Epidermal melanocyte (primary cell): ENCODE measurements at regions not wholly inside any gene's neighbourhood (a gene's known extent, or its start where the extent isn't known, plus 50 kb on each side); places are given as distances from the start of the nearest gene placed in this dataset.

Source experiments
- DNase-seq: peaks from one replicate; pipeline ENCODE4 v3.0.0; 2011; ENCODE audit warnings: low spot score; ENCODE audit not compliant: insufficient read length

DNA sequence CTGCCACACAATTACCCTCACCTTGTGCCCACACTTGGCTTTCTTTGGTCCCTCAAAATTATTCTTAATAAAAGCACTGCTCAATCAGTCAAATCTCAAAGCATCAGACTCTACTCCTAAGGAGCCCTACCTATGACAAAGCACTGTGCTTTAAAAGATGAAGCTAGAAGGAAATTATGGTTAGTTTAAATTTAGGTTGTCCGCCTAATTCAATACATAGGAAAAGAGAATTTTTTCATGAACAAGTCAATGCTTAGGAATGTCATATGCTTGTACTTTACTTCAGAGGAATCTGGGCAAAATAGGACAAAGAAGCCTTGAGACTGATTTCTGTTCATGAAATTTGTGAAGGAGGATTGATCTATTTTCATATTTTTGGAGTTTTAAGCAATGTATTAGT is 726.4 kb upstream of the CDH2 start:
- no peak for DNase-seq

GRCh38 chr18:28890791-28891190 is 713.9 kb upstream of the CDH2 start:
- no peak for DNase-seq

DNA sequence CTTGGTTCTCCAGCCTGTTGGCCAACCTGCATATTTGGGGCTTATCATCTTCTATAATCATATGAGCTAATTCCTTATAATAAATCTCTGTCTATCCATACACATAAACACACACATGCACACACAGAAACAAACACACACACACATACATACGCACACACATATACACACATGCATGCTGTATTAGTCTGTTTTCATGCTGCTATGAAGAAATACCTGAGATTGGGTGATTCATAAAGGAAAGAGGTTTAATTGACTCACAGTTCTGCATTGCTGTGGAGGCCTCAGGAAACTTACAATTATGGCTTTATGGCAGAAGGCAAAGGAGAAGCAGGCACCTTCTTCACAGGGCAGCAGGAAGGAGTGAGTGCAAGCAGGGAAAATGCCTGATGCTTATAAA is 707.4 kb upstream of the CDH2 start:
- DNase-seq, result no peak

DNA sequence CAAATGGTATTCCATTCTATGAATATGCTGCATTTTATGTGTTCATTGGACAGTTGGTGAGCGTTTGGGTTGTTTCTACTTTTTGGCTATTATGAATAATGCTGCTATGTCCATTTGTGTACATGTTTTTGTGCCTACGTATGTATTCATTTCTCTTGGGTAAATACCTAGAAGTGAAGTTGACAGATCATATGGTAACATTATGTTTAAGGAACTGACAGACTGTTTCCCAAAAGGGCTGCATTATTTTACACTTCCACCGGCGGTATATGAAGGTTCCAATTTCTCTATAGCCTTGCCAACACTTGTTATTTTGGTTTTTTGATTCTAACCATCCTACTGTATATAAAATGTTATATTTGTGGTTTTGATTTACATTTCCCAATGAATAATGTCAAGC is 703.9 kb upstream of the CDH2 start:
- DNase-seq, result no peak

GRCh38 chr18:28875059-28875458 is 698.1 kb upstream of the CDH2 start:
- no peak for DNase-seq

DNA sequence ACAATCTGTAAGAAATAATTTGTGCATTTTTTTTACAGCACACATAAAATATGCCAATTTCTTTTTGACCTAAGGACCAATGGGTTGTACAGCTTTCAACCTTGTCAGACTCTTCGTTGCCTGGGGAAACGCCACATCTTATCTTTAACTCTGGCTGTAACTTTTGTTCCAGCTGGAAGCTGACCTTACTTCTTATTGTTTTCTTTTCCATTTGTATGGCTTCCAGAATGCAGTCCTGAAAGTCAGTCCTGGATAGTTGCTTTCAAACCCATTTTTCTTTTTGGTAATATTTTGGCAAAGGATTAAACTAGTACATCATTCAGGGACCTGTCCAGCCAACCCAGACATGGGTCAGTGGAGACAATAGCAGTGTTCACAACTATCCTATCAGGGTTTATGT is 686.5 kb upstream of the CDH2 start:
- DNase-seq, result no peak

- no peak for DNase-seq
Measured at GRCh38 chr18:28858248-28858647, 681.3 kb upstream of the CDH2 start.

- no peak for DNase-seq
Measured at GRCh38 chr18:28855989-28856388, 679.1 kb upstream of the CDH2 start.

DNA sequence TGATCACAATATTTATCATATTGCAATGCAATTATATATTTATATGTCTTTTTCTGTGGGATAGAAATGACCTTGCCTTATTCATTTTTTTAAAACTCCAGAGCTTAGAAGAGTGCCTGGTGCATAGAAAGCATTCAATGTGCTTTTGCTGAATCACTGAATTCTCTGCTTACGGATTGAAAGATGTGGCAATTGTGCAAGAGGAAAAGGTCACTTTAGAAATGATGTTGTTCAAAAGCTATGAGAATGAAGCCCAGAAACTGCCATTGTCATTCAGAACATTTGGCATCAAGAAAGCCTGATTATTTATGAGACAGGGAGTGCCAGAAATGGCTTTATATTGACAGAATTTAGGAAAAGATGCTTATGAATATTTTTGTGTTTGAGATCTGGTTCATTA is 678.6 kb upstream of the CDH2 start:
- no peak for DNase-seq

DNA sequence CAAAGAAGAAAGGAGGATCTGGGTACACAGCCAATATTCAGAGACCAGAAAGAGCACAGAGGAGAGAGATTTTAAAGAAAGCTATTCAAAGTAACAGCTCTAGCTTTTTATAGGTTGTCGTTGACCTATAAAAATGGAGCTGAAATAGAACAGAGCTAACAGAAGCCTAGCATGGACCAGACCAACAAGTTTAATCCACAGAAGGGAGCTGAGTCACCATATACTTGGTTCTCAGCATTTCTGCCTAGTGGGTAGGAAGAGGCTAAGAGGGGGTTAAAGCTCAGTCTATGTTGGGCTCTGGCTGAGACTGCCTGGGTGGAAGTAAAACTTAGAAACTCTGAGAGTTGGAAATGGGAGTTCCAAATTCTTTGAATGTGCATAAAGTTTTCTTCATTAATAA is 678.0 kb upstream of the CDH2 start:
- no peak for DNase-seq

DNA sequence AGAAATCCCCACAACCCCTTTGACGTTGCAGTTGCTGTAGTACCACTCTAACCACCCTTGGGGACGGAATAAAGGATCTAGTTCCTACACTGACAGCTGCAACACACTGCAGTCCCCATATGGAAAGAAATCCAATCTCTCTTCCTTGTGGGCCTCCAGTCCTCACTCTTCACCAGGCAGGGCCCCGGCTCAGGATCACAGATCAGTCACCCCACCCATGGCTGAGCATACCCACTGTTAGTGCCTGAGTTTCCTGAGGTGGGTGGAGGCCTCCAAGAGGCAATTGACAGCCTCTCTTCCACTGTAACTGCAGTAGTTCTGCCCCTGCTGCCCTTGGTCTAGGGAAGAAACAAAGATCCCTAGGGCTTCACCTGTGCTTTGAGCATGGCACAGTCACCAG is 670.0 kb upstream of the CDH2 start:
- DNase-seq, result no peak

GRCh38 chr18:28837100-28837499 is 660.2 kb upstream of the CDH2 start:
- DNase-seq, result no peak

GRCh38 chr18:28834889-28835288 is 658.0 kb upstream of the CDH2 start:
- peak; percentile 71 for DNase-seq

- DNase-seq, result no peak
Measured at GRCh38 chr18:28831908-28832307, 655.0 kb upstream of the CDH2 start.

GRCh38 chr18:28831476-28831875 is 654.5 kb upstream of the CDH2 start:
- DNase-seq, result no peak

DNA sequence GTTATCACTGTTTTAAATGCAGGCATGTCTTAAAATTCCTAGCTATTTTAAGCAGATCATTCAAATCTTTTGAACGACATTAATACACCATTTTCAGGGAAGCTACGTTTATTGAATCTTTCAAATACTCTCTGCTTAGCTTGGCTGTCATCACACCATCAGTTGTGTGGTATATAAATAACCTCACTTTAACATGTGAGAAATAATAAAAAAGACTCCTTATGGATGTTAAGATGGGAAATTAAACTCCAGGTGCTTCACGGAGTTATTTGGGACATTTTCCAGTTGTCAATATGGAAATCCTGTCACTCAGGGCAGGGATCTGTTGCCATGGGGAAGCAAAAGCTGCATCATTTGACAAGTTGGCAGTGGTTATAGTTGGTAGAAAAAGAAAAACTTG is 649.2 kb upstream of the CDH2 start:
- no peak for DNase-seq

DNA sequence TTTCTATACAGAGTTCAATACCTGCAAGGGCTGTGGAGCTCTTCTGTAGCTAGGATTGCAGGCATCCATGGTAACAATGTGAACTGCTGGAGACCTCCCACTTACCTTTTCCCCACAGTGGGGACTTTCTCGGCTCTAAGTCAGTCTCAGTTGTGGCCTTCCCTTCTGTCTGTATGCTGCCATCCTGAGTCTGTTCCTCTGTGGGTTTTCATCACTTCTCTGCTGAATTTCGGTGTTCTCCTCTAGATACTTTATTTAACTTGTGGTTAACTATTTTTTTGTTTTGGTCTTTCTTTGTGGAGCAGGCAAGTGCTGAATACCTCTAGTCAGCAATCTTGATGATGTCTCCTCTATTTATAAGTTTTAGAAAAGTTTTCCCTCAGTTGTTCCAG is 647.2 kb upstream of the CDH2 start:
- no peak for DNase-seq

- no peak for DNase-seq
Measured at GRCh38 chr18:28823506-28824182, 646.7 kb upstream of the CDH2 start.

GRCh38 chr18:28820353-28820752 is 643.4 kb upstream of the CDH2 start:
- no peak for DNase-seq

GRCh38 chr18:28816155-28816554 is 639.2 kb upstream of the CDH2 start:
- DNase-seq, result no peak

DNA sequence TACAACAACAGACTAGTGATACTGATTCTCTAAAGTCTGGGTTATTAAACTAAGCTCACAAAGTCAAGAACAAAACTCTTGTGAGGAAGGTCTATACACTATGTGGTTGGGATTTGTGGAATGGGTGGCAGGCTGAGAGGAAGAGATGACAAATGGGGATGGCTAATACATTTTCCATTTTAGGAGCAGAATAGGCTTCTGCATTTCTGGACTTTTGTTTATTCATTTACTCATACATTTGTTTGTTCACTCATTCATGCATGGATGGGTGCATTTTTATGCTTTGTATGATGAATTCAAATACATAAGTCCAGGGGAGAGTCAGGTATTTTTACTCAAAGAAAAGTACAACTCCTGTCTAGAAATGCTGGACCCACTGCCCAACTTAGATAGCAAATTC is 637.4 kb upstream of the CDH2 start:
- DNase-seq, result no peak

GRCh38 chr18:28808373-28808772 is 631.4 kb upstream of the CDH2 start:
- DNase-seq, result no peak

GRCh38 chr18:28805491-28805890 is 628.6 kb upstream of the CDH2 start:
- no peak for DNase-seq
